Endothelial cell (in vitro differentiated cells): ENCODE measurements at regions not wholly inside any gene's neighbourhood (a gene's known extent, or its start where the extent isn't known, plus 50 kb on each side); places are given as distances from the start of the nearest gene placed in this dataset.
"Not testable (repeated sequence)": the region's sequence is repeated elsewhere in the genome, so short reads cannot be mapped to it uniquely, and the experiment has no call there.

Source experiments
- DNase-seq: peaks from one replicate; pipeline ENCODE4 v3.0.0; 2021; ENCODE audit warnings: low spot score
- H3K27ac Mint-ChIP-seq: one replicate; pipeline ENCODE4 v1.8.0; 2021; ENCODE audit warnings: mixed read lengths, inconsistent platforms; ENCODE audit not compliant: unreplicated experiment
- H3K27me3 Mint-ChIP-seq: one replicate; pipeline ENCODE4 v1.8.0; 2021; ENCODE audit warnings: mild to moderate bottlenecking, moderate library complexity, mixed read lengths, inconsistent platforms; ENCODE audit not compliant: unreplicated experiment
- H3K36me3 Mint-ChIP-seq: one replicate; pipeline ENCODE4 v1.8.0; 2021; ENCODE audit warnings: mild to moderate bottlenecking, low read depth, mixed read lengths, inconsistent platforms; ENCODE audit not compliant: unreplicated experiment
- H3K4me1 Mint-ChIP-seq: one replicate; pipeline ENCODE4 v1.8.0; 2021; ENCODE audit warnings: mild to moderate bottlenecking, mixed read lengths, inconsistent platforms; ENCODE audit not compliant: unreplicated experiment
- H3K4me3 Mint-ChIP-seq: one replicate; pipeline ENCODE4 v1.8.0; 2021; ENCODE audit warnings: mild to moderate bottlenecking, mixed read lengths, inconsistent platforms; ENCODE audit not compliant: unreplicated experiment
- H3K9me3 Mint-ChIP-seq: one replicate; pipeline ENCODE4 v1.8.0; 2021; ENCODE audit warnings: mixed read lengths, inconsistent platforms; ENCODE audit not compliant: unreplicated experiment
- TF ChIP-seq, protein P1 (sequence below): fragments of 200-600 bp; sonication (generic); IDR thresholded peaks from one replicate; pipeline ENCODE4 v1.5.0; 2021; ENCODE audit warnings: antibody characterized with exemption; ENCODE audit not compliant: unreplicated experiment

GRCh38 chr17:27949304-27949703 is 56.1 kb upstream of the LYRM9 start:
- no peak for DNase-seq
- Mint-ChIP-seq H3K9me3 (no peaks in the 10 kb centered on the region), H3K36me3 (no peaks in the 10 kb centered on the region), H3K27ac (no peak overlapping the region), H3K4me3 (no peak overlapping the region), H3K4me1 (peaks cover 18% of the 10 kb centered on the region), H3K27me3 (peaks cover 10% of the 10 kb centered on the region)
- TF ChIP-seq, protein P1, sequence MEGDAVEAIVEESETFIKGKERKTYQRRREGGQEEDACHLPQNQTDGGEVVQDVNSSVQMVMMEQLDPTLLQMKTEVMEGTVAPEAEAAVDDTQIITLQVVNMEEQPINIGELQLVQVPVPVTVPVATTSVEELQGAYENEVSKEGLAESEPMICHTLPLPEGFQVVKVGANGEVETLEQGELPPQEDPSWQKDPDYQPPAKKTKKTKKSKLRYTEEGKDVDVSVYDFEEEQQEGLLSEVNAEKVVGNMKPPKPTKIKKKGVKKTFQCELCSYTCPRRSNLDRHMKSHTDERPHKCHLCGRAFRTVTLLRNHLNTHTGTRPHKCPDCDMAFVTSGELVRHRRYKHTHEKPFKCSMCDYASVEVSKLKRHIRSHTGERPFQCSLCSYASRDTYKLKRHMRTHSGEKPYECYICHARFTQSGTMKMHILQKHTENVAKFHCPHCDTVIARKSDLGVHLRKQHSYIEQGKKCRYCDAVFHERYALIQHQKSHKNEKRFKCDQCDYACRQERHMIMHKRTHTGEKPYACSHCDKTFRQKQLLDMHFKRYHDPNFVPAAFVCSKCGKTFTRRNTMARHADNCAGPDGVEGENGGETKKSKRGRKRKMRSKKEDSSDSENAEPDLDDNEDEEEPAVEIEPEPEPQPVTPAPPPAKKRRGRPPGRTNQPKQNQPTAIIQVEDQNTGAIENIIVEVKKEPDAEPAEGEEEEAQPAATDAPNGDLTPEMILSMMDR, result no peak

GRCh38 chr17:27950225-27950624 is 57.1 kb upstream of the LYRM9 start:
- peaks cover 10% of the 10 kb centered on the region for H3K4me1 Mint-ChIP-seq
- not testable (repeated sequence) for H3K9me3 Mint-ChIP-seq, H3K27me3 Mint-ChIP-seq, DNase-seq, H3K27ac Mint-ChIP-seq, H3K4me3 Mint-ChIP-seq, H3K36me3 Mint-ChIP-seq

- Mint-ChIP-seq H3K27me3 (peaks cover 6% of the 10 kb centered on the region), H3K4me1 (peaks cover 10% of the 10 kb centered on the region), H3K36me3 (no peaks in the 10 kb centered on the region), H3K4me3 (no peak overlapping the region), H3K27ac (no peak overlapping the region), H3K9me3 (no peaks in the 10 kb centered on the region)
- no peak for DNase-seq
- TF ChIP-seq, protein P1, result no peak
Measured at GRCh38 chr17:27950995-27951394, 57.8 kb upstream of the LYRM9 start.

DNA sequence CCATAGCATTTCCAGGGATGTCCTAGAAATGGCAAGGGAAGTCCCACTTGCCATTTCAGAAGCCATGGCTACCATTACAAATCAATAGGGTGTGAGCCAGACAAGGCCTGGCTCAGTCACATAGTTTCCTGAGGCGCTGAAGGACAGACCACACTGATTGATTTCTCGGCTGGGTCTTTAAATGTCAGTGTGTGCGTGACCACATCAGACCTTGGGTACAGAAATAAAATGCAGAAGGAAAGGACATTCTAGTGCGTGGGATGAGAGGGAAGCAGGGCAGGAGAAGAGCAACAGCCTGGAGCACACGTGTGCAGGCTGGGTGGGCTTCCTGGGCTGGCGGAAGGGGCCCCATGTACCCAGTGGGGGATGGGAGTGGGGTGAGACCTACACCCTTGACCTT is 58.7 kb upstream of the LYRM9 start:
- H3K27ac Mint-ChIP-seq, result no peak overlapping the region
- no peaks in the 10 kb centered on the region for H3K36me3 Mint-ChIP-seq
- H3K27me3 Mint-ChIP-seq, result peaks cover 6% of the 10 kb centered on the region
- H3K4me1 Mint-ChIP-seq, result peaks cover 6% of the 10 kb centered on the region
- TF ChIP-seq, protein P1, result no peak
- H3K4me3 Mint-ChIP-seq, result no peak overlapping the region
- H3K9me3 Mint-ChIP-seq, result no peaks in the 10 kb centered on the region
- DNase-seq, result no peak

GRCh38 chr17:27952366-27952765 is 59.2 kb upstream of the LYRM9 start:
- Mint-ChIP-seq H3K9me3 (no peaks in the 10 kb centered on the region), H3K4me1 (peaks cover 6% of the 10 kb centered on the region), H3K36me3 (no peaks in the 10 kb centered on the region), H3K4me3 (no peak overlapping the region), H3K27me3 (peaks cover 6% of the 10 kb centered on the region), H3K27ac (no peak overlapping the region)
- DNase-seq, result no peak
- TF ChIP-seq, protein P1, result no peak
